ENCODE measurements at regions not wholly inside any gene's neighbourhood (a gene's known extent, or its start where the extent isn't known, plus 50 kb on each side); places are given as distances from the start of the nearest gene placed in this dataset.
"Not testable (repeated sequence)": the region's sequence is repeated elsewhere in the genome, so short reads cannot be mapped to it uniquely, and the experiment has no call there.

DNA sequence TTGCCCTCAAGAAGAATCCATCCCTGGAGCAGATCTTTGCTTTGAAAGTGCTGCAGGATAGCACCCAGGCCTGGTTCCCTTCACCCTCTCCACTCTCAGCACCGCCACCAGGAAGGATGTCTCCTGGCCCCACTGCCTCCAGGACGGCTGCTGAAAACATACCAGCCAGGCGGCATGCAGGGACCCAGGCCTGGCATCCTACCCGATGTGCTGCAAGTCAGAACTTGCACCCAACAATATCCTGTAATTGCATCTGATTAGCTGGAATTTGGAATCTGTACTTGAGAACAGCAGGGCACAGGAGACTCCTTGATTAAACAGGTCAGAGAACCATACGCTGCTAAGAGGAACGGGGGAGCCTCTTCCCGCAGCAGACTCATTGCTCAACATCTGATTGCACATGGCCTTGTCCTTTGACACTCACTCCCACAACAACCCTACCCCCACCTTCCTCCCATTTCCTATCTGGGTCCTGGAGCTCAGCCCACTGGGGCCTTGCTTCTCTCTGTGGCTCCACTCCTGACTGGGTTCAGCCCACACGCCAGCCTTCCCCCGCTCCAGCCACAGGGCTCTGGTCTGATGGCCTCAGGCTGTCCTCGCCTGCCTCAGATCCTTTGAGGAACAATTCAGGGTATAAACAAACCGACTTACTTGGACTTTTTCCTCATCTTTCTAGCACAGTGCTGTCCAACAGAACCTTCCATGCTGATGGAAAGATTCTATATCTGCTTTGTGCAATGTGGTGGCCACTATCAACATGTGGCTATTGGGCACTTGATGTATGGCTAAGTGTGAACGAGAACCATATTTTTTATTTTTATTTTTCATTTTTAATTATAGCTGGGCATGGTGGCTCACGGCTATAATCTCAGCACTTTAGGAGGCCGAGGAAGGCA is 78.0 kb downstream of the FGD2 start:
- H3K4me3 Mint-ChIP-seq: no peak overlapping the region
- no peaks in the 10 kb centered on the region for H3K4me1 Mint-ChIP-seq (ENCODE audit: low read depth)
- Histone ChIP-seq H3K36me3 (ENCODE audit: insufficient read depth, low read length) (no peaks in the 10 kb centered on the region), H3K27me3 (ENCODE audit: control insufficient read depth in 1 of 2, insufficient read depth in 2 of 2, low read length in 2 of 2) (no peaks in the 10 kb centered on the region), H3K4me1 (ENCODE audit: insufficient read depth, low read length) (no peaks in the 10 kb centered on the region), H3K9me3 (ENCODE audit: control insufficient read depth in 1 of 2, insufficient read depth in 1 of 2, low read length in 2 of 2) (no peaks in the 10 kb centered on the region), H3K4me3 (ENCODE audit: low read length) (no peak overlapping the region), H3K27ac (ENCODE audit: low read depth in 1 of 2, low read length in 2 of 2) (no peak overlapping the region)
- CTCF ChIA-PET: no interaction called here
- TF ChIP-seq, protein P1, sequence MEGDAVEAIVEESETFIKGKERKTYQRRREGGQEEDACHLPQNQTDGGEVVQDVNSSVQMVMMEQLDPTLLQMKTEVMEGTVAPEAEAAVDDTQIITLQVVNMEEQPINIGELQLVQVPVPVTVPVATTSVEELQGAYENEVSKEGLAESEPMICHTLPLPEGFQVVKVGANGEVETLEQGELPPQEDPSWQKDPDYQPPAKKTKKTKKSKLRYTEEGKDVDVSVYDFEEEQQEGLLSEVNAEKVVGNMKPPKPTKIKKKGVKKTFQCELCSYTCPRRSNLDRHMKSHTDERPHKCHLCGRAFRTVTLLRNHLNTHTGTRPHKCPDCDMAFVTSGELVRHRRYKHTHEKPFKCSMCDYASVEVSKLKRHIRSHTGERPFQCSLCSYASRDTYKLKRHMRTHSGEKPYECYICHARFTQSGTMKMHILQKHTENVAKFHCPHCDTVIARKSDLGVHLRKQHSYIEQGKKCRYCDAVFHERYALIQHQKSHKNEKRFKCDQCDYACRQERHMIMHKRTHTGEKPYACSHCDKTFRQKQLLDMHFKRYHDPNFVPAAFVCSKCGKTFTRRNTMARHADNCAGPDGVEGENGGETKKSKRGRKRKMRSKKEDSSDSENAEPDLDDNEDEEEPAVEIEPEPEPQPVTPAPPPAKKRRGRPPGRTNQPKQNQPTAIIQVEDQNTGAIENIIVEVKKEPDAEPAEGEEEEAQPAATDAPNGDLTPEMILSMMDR (IDR thresholded peaks at IDR 0.05): no peak
- ATAC-seq (ENCODE audit: poor library complexity): no peak
- intact Hi-C loops (cut with DNase I, micrococcal nuclease): loop anchor here in 1 of 2 experiments (5.0 kb wide), 1 partner anchor 64 kb away; no protein-coding TSS in a partner anchor
- peak in 2 of 14 experiments; percentile 27 to 32 for DNase-seq
- no peaks in the 10 kb centered on the region for H3K36me3 Mint-ChIP-seq (ENCODE audit: low read depth)
- no peaks in the 10 kb centered on the region for H3K9me3 Mint-ChIP-seq
- no peaks in the 10 kb centered on the region for H3K27me3 Mint-ChIP-seq
- H3K27ac Mint-ChIP-seq: no peak overlapping the region
- POLR2A ChIA-PET: no interaction called here

DNA sequence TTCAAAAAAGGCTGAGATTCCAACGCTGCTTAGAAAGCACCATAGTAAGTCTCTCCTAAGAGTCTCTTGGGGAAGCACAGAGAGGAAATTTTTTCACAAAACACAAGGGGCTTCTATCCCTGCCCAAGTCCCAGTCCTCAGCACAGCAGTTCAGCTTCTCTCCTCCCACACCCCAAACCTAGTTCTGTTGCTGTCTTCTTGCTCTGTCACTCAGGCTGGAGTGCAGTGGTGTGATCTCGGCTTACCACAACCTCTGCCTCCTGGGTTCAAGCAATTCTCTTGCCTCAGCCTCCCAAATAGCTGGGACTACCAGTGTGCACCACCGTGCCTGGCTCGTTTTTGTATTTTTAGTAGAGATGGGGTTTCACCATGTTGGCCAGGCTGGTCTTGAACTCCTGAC is 79.2 kb downstream of the FGD2 start:
- DNase-seq; H3K27me3 Mint-ChIP-seq; H3K9me3 Mint-ChIP-seq; H3K4me3 Mint-ChIP-seq; CTCF ChIA-PET; H3K4me1 Mint-ChIP-seq (ENCODE audit: low read depth); H3K27ac ChIP-seq (ENCODE audit: low read depth in 1 of 2, low read length in 2 of 2); H3K4me3 ChIP-seq (ENCODE audit: low read length); H3K9me3 ChIP-seq (ENCODE audit: control insufficient read depth in 1 of 2, insufficient read depth in 1 of 2, low read length in 2 of 2); ATAC-seq (ENCODE audit: poor library complexity); H3K27ac Mint-ChIP-seq; POLR2A ChIA-PET; H3K36me3 ChIP-seq (ENCODE audit: insufficient read depth, low read length); H3K36me3 Mint-ChIP-seq (ENCODE audit: low read depth); H3K27me3 ChIP-seq (ENCODE audit: control insufficient read depth in 1 of 2, insufficient read depth in 2 of 2, low read length in 2 of 2); H3K4me1 ChIP-seq (ENCODE audit: insufficient read depth, low read length): not testable (repeated sequence)
- intact Hi-C loops (cut with DNase I, micrococcal nuclease): loop anchor here in 1 of 2 experiments (5.0 kb wide), 1 partner anchor 63 kb away; no protein-coding TSS in a partner anchor

DNA sequence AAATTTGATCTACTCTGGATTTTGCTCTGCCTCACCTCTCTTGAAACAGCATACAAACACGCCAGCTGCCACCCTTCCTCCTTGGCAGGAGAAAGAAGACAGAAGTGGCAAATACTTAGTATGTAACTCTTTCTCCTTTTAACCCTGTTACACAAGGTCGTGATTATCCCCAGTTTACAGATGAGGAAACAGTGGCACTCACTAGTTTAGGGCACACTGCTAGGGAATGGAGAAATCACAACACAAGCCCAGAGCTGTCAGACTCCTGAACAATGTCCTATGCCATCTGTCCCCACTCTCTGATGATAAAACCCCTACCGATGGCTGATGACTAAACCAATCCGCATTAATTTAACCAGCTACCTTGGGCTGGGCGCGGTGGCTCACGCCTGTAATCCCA is 79.7 kb downstream of the FGD2 start:
- Histone ChIP-seq H3K36me3 (ENCODE audit: insufficient read depth, low read length) (no peaks in the 10 kb centered on the region), H3K4me3 (ENCODE audit: low read length) (no peak overlapping the region), H3K4me1 (ENCODE audit: insufficient read depth, low read length) (no peaks in the 10 kb centered on the region), H3K27ac (ENCODE audit: low read depth in 1 of 2, low read length in 2 of 2) (no peak overlapping the region), H3K27me3 (ENCODE audit: control insufficient read depth in 1 of 2, insufficient read depth in 2 of 2, low read length in 2 of 2) (no peaks in the 10 kb centered on the region), H3K9me3 (ENCODE audit: control insufficient read depth in 1 of 2, insufficient read depth in 1 of 2, low read length in 2 of 2) (no peaks in the 10 kb centered on the region)
- no peaks in the 10 kb centered on the region for H3K9me3 Mint-ChIP-seq
- DNase-seq (no peak), ATAC-seq (ENCODE audit: poor library complexity) (no peak)
- no peak overlapping the region for H3K4me3 Mint-ChIP-seq
- CTCF ChIA-PET: interaction anchor here (0.5 kb wide), 1 partner anchor 268 kb away, joined by 3 read pairs; no protein-coding TSS in a partner anchor
- H3K27ac Mint-ChIP-seq: no peak overlapping the region
- TF ChIP-seq, protein P1 (IDR thresholded peaks at IDR 0.05): no peak
- H3K4me1 Mint-ChIP-seq (ENCODE audit: low read depth): no peaks in the 10 kb centered on the region
- H3K36me3 Mint-ChIP-seq (ENCODE audit: low read depth): no peaks in the 10 kb centered on the region
- no peaks in the 10 kb centered on the region for H3K27me3 Mint-ChIP-seq
- intact Hi-C loops (cut with DNase I, micrococcal nuclease): no loop called here
- POLR2A ChIA-PET: no interaction called here

Data from CD4-positive, alpha-beta T cell (primary cell).